ENCODE measurements at regions not wholly inside any gene's neighbourhood (a gene's known extent, or its start where the extent isn't known, plus 50 kb on each side); places are given as distances from the start of the nearest gene placed in this dataset.

DNA sequence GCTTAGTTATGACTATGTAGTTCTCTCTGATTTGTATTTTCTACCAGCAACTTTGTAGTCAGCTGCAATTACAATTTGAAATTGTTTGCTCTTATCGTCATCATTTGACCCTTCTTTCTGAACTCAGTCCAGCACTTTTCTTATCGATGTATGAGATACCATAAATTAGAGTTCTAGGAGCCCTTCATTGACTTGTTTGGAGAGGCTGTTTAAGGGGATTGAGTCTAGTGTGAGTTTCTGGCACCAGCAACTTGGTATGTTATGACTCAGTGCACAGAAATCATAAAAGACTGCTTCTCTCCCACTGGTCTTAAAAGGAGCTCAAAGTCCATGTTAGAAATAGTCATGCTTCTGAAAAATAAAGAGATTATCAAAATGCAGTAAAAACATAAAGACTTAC is 190.3 kb downstream of the TENT5A start:
- no peak for TF ChIP-seq CTCF (IDR thresholded peaks at IDR 0.05; ENCODE audit: low read length)
- TF ChIP-seq EZH2 (IDR thresholded peaks at IDR 0.05; ENCODE audit: borderline replicate concordance, low read length), result no peak
- no peak overlapping the region for H3K9ac ChIP-seq (ENCODE audit: low read length)

DNA sequence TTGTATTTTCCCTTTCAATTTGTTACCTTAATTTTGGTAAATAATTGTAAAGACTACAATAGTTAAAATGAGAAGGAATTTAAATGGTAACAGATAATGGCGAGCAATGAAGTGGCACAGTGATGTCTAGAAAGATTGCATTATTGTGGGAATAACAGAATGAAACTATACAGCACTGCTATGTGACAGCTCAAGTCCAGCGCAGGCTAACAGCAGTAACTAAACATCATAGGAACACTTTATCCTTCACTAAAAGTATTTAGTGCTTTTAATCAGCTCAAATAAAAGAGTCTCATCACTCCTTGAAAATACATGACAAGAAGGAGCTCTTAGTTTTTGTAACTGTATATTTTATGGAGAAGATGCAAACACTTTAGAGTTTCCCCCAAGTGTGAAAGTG is 190.8 kb downstream of the TENT5A start:
- H3K27me3 ChIP-seq (ENCODE audit: insufficient read depth, low read length), result no peaks in the 10 kb centered on the region
- H2AFZ ChIP-seq (ENCODE audit: low read length), result no peak overlapping the region
- no peaks in the 10 kb centered on the region for H3K79me2 ChIP-seq (ENCODE audit: insufficient read depth, low read length)
- H3K9me2 ChIP-seq (ENCODE audit: low read depth, low read length), result no peaks in the 10 kb centered on the region
- no peaks in the 10 kb centered on the region for H4K20me1 ChIP-seq (ENCODE audit: insufficient read depth, low read length)
- H3K4me1 ChIP-seq (ENCODE audit: insufficient read depth, low read length, severe bottlenecking), result no peaks in the 10 kb centered on the region
- no peak overlapping the region for H3K4me3 ChIP-seq (ENCODE audit: low read depth, low read length, poor library complexity, severe bottlenecking)
- TF ChIP-seq CTCF (IDR thresholded peaks at IDR 0.05; ENCODE audit: low read length) (no peak), EZH2 (IDR thresholded peaks at IDR 0.05; ENCODE audit: borderline replicate concordance, low read length) (no peak)
- H3K4me2 ChIP-seq (ENCODE audit: low read length), result no peak overlapping the region
- H3K9me3 ChIP-seq (ENCODE audit: low read length), result no peaks in the 10 kb centered on the region
- H3F3A ChIP-seq (ENCODE audit: insufficient read depth, low read length), result no peaks in the 10 kb centered on the region
- no peak overlapping the region for H3K9ac ChIP-seq (ENCODE audit: low read length)
- H3K36me3 ChIP-seq (ENCODE audit: insufficient read depth, low read length), result no peaks in the 10 kb centered on the region
- H3K27ac ChIP-seq (ENCODE audit: low read depth, low read length, poor library complexity, severe bottlenecking), result no peak overlapping the region

More for the DNA sequence above, 190.3 kb downstream of the TENT5A start:
- no peaks in the 10 kb centered on the region for H3F3A ChIP-seq (ENCODE audit: insufficient read depth, low read length)
- no peaks in the 10 kb centered on the region for H3K9me3 ChIP-seq (ENCODE audit: low read length)
- H3K9me2 ChIP-seq (ENCODE audit: low read depth, low read length), result no peaks in the 10 kb centered on the region
- no peak overlapping the region for H3K27ac ChIP-seq (ENCODE audit: low read depth, low read length, poor library complexity, severe bottlenecking)
- no peaks in the 10 kb centered on the region for H4K20me1 ChIP-seq (ENCODE audit: insufficient read depth, low read length)
- no peak overlapping the region for H2AFZ ChIP-seq (ENCODE audit: low read length)
- H3K79me2 ChIP-seq (ENCODE audit: insufficient read depth, low read length), result no peaks in the 10 kb centered on the region
- no peak overlapping the region for H3K4me3 ChIP-seq (ENCODE audit: low read depth, low read length, poor library complexity, severe bottlenecking)
- no peaks in the 10 kb centered on the region for H3K27me3 ChIP-seq (ENCODE audit: insufficient read depth, low read length)
- no peak overlapping the region for H3K4me2 ChIP-seq (ENCODE audit: low read length)
- no peaks in the 10 kb centered on the region for H3K4me1 ChIP-seq (ENCODE audit: insufficient read depth, low read length, severe bottlenecking)
- H3K36me3 ChIP-seq (ENCODE audit: insufficient read depth, low read length), result no peaks in the 10 kb centered on the region

GRCh38 chr6:81561071-81561564 is 191.4 kb downstream of the TENT5A start:
- H3K27me3 ChIP-seq (ENCODE audit: insufficient read depth, low read length), result no peaks in the 10 kb centered on the region
- TF ChIP-seq CTCF (IDR thresholded peaks at IDR 0.05; ENCODE audit: low read length), result no peak
- no peak for TF ChIP-seq EZH2 (IDR thresholded peaks at IDR 0.05; ENCODE audit: borderline replicate concordance, low read length)
- no peak overlapping the region for H3K27ac ChIP-seq (ENCODE audit: low read depth, low read length, poor library complexity, severe bottlenecking)
- no peaks in the 10 kb centered on the region for H3K36me3 ChIP-seq (ENCODE audit: insufficient read depth, low read length)
- no peaks in the 10 kb centered on the region for H3K79me2 ChIP-seq (ENCODE audit: insufficient read depth, low read length)
- no peaks in the 10 kb centered on the region for H4K20me1 ChIP-seq (ENCODE audit: insufficient read depth, low read length)
- no peaks in the 10 kb centered on the region for H3K9me2 ChIP-seq (ENCODE audit: low read depth, low read length)
- H3K4me2 ChIP-seq (ENCODE audit: low read length), result no peak overlapping the region
- H3K9me3 ChIP-seq (ENCODE audit: low read length), result no peaks in the 10 kb centered on the region
- no peak overlapping the region for H3K9ac ChIP-seq (ENCODE audit: low read length)
- H3F3A ChIP-seq (ENCODE audit: insufficient read depth, low read length), result no peaks in the 10 kb centered on the region
- no peak overlapping the region for H3K4me3 ChIP-seq (ENCODE audit: low read depth, low read length, poor library complexity, severe bottlenecking)
- H2AFZ ChIP-seq (ENCODE audit: low read length), result no peak overlapping the region
- no peaks in the 10 kb centered on the region for H3K4me1 ChIP-seq (ENCODE audit: insufficient read depth, low read length, severe bottlenecking)

All from OCI-LY1 (cell line).